Panc1 (cell line): ENCODE measurements at regions not wholly inside any gene's neighbourhood (a gene's known extent, or its start where the extent isn't known, plus 50 kb on each side); places are given as distances from the start of the nearest gene placed in this dataset.

ENCODE experiments used
- ATAC-seq: fragments of 200-7000 bp; cut with Tn5 transposase; 2 replicates; pipeline ENCODE4 v1.9.1; 2020; ENCODE audit warnings: mild to moderate bottlenecking, moderate library complexity
- BruUV-seq: library from RNA; stranded (reverse); fragments of 400-500 nt; replicated peaks from 2 replicates; lab custom pipeline; 2021; lab: Mats Ljungman, UMichigan
- CTCF ChIA-PET: fragments of 300-600 bp; sonication (Branson Sonifier 250); formaldehyde crosslinking; loops from one replicate; lab custom pipeline; 2022; ENCODE audit warnings: antibody characterized with exemption; lab: Charles Lee
- POLR2A ChIA-PET: fragments of 300-600 bp; sonication (Branson Sonifier 250); formaldehyde crosslinking; loops from one replicate; lab custom pipeline; 2022; ENCODE audit warnings: antibody characterized with exemption; lab: Charles Lee
- DNase-seq: peaks from one replicate; pipeline ENCODE4 v3.0.0-alpha.2; 2010; ENCODE audit warnings: low read depth, low spot score
- H3K27ac ChIP-seq: 2 replicates; pipeline ENCODE4 v1.5.1; 2011; ENCODE audit warnings: mild to moderate bottlenecking, low read length, inconsistent platforms
- H3K27me3 ChIP-seq: fragments of 200-500 bp; sonication (Bioruptor generic); 2 replicates; pipeline ENCODE4 v1.6.0; 2014; ENCODE audit warnings: low read length, inconsistent platforms; ENCODE audit not compliant: control insufficient read depth, insufficient read depth
- H3K36me3 ChIP-seq: fragments of 200-500 bp; sonication (Bioruptor generic); 2 replicates; pipeline ENCODE4 v1.5.1; 2014; ENCODE audit warnings: inconsistent platforms, mild to moderate bottlenecking, low read length, moderate library complexity; ENCODE audit not compliant: control insufficient read depth, insufficient read depth
- H3K4me1 ChIP-seq: 2 replicates; pipeline ENCODE4 v1.5.1; 2011; ENCODE audit warnings: inconsistent platforms, mild to moderate bottlenecking, low read length, moderate library complexity; ENCODE audit not compliant: control insufficient read depth, insufficient read depth
- H3K4me3 ChIP-seq, 2 experiments: 2 replicates each; pipeline ENCODE4 v1.5.1; 2011 to 2012; ENCODE audit warnings: low read depth in 2 of 2, low read length in 2 of 2, mild to moderate bottlenecking in 2 of 2, inconsistent platforms in 1 of 2, moderate library complexity in 1 of 2
- H3K9me3 ChIP-seq: fragments of 200-500 bp; sonication (Bioruptor generic); 2 replicates; pipeline ENCODE4 v1.5.1; 2014; ENCODE audit warnings: low read depth, mild to moderate bottlenecking, inconsistent platforms, low read length, moderate library complexity; ENCODE audit not compliant: control insufficient read depth, insufficient read depth
- POLR2AphosphoS5 ChIP-seq: IDR thresholded peaks from 2 replicates; pipeline ENCODE4 v1.6.1; 2012; ENCODE audit warnings: mild to moderate bottlenecking, low read depth, low read length, moderate library complexity
- REST ChIP-seq, 2 experiments: IDR thresholded peaks; 2 replicates each; pipeline ENCODE4 v1.6.1; 2011 to 2012; ENCODE audit warnings: low read depth in 2 of 2, control low read depth in 1 of 2, low read length in 1 of 2, mild to moderate bottlenecking in 1 of 2, moderate library complexity in 1 of 2; ENCODE audit not compliant: insufficient read depth in 1 of 2
- SIN3A ChIP-seq: IDR thresholded peaks from 2 replicates; pipeline ENCODE4 v1.6.1; 2012; ENCODE audit warnings: low read depth, mild to moderate bottlenecking, low read length, moderate library complexity, borderline replicate concordance; ENCODE audit not compliant: insufficient read depth
- TCF7L2 ChIP-seq: IDR thresholded peaks from 2 replicates; pipeline ENCODE4 v1.6.1; 2011; ENCODE audit warnings: mild to moderate bottlenecking, low read depth, low read length, inconsistent platforms
- in situ Hi-C: cut with HindIII; loops from 2 replicates; pipeline ENCODE4 v1.10.0; 2016; ENCODE audit warnings: low sequenced_read_pairs, low pct_unique_long_range_greater_than_20kb
- intact Hi-C: fragments of 100-400 bp; cut with micrococcal nuclease; formaldehyde crosslinking; loops from one replicate; pipeline ENCODE4 v1.10.0; 2022; ENCODE audit not compliant: unreplicated experiment
- TF ChIP-seq, protein P1 (sequence below): fragments of 450-650 bp; IDR thresholded peaks from 2 replicates; pipeline ENCODE4 v1.5.1; 2017; ENCODE audit warnings: mild to moderate bottlenecking

DNA sequence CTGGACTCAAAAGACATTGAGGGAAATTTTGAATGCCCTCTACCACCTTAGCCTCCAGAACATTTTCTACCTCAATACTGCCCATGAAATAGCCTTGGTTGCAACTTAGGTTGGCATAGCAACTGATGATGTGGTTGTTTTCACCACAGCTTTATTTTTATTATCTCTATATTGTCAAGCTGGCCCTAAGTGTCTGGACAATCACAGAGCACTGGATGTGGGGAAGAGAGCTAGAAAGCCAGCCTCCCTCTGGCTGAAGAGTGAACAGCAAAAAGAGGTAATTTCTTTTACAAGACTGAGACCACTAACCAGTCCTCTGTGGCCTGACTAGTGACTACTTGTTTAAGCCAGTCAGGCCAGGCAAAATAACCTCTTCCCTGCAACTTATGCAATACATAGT is 159.6 kb downstream of the HS3ST2 start:
- no TSS peak for BruUV-seq
- Histone ChIP-seq H3K27ac (no peak overlapping the region), H3K36me3 (no peaks in the 10 kb centered on the region), H3K27me3 (peaks cover 3% of the 10 kb centered on the region), H3K4me3 (no peak overlapping the region), H3K4me1 (no peaks in the 10 kb centered on the region), H3K9me3 (no peaks in the 10 kb centered on the region)
- in situ Hi-C loops (no loop called here), intact Hi-C loops (no loop called here)
- CTCF ChIA-PET, result no interaction called here
- no peak for ATAC-seq
- TF ChIP-seq, protein P1, sequence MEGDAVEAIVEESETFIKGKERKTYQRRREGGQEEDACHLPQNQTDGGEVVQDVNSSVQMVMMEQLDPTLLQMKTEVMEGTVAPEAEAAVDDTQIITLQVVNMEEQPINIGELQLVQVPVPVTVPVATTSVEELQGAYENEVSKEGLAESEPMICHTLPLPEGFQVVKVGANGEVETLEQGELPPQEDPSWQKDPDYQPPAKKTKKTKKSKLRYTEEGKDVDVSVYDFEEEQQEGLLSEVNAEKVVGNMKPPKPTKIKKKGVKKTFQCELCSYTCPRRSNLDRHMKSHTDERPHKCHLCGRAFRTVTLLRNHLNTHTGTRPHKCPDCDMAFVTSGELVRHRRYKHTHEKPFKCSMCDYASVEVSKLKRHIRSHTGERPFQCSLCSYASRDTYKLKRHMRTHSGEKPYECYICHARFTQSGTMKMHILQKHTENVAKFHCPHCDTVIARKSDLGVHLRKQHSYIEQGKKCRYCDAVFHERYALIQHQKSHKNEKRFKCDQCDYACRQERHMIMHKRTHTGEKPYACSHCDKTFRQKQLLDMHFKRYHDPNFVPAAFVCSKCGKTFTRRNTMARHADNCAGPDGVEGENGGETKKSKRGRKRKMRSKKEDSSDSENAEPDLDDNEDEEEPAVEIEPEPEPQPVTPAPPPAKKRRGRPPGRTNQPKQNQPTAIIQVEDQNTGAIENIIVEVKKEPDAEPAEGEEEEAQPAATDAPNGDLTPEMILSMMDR, result no peak
- TF ChIP-seq TCF7L2 (no peak), POLR2AphosphoS5 (no peak)
- POLR2A ChIA-PET, result no interaction called here
- no peak for DNase-seq

GRCh38 chr16:22971346-22971924 is 157.5 kb downstream of the HS3ST2 start:
- TF ChIP-seq TCF7L2, result no peak
- TF ChIP-seq REST (IDR thresholded peaks at IDR 0.05; ENCODE audit: insufficient read depth in 1 of 2, low read depth in 2 of 2, low read length in 1 of 2), result no peak
- no peak for TF ChIP-seq POLR2AphosphoS5
- TF ChIP-seq SIN3A, result no peak
- TF ChIP-seq, protein P1, result no peak
- no TSS peak for BruUV-seq
- H3K4me1 ChIP-seq, result no peaks in the 10 kb centered on the region
- H3K9me3 ChIP-seq, result no peaks in the 10 kb centered on the region
- POLR2A ChIA-PET, result no interaction called here
- CTCF ChIA-PET, result no interaction called here
- ATAC-seq (no peak), DNase-seq (no peak)
- in situ Hi-C loops, result no loop called here
- peaks cover 2% of the 10 kb centered on the region; the same call in 1 of the 2 replicates for H3K27me3 ChIP-seq
- H3K27ac ChIP-seq, result no peak overlapping the region
- H3K36me3 ChIP-seq, result no peaks in the 10 kb centered on the region
- intact Hi-C loops, result no loop called here
- no peak overlapping the region for H3K4me3 ChIP-seq
